NCI-H2171 (cell line): ENCODE measurements at regions not wholly inside any gene's neighbourhood (a gene's known extent, or its start where the extent isn't known, plus 50 kb on each side); places are given as distances from the start of the nearest gene placed in this dataset.

Experiments
- DNase-seq: peaks from one replicate; lab custom pipeline; 2025; lab: John Stamatoyannopoulos, UW

DNA sequence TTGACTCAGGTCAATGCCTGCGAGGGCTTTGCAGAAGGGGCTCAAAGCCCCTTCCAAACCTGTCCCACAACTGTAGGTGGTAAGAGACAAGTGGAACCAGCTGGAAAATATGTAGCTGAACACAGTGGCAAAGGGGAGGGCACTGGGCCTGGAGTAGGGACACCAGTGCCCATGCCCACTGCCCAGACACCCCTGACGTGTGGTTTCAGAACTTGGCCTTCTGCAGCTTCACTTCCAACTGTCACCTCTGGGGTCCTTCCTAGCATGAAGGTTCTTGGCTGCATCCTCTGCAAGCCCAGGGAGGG lies 233.1 kb upstream of the IRX1 start:
- DNase-seq, result no peak

DNA sequence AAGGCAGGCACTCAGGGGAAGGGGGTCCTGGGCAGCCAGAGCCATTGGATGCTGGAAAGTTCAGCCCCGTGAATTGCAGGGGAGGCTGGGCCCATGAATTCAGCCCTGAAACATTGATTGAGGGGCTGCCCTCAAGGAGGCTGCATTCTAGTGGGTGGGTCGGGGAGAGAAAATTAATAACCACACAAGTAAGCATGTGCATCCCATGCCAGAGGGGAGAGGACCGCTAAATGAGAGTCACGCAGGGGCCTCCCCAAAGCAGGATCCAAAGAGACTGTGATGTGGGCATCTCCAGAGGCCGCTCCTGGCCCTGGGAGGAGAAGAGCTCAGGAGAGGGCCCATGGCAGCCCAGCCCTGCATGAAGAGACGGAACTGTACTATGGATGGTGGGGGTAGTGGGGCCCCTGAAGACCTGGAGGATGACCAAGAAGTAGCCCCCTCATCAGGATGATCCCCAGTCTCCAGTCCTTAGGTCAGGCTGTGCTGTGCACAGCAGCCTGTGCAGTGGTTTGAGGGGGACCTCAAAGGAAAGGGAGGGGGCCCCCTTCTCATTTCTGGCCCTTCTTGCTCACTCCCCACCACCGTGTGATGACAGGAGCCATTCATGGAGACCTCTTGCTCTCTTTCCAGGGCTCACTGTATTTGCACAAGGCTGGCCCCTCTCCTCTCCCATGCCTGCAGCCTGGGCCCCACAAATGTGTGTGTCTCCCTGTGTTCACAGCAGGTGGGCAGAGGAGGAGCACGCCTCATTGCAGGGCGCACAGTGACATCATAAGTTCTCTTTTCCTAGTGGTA lies 233.6 kb upstream of the IRX1 start:
- no peak for DNase-seq

DNA sequence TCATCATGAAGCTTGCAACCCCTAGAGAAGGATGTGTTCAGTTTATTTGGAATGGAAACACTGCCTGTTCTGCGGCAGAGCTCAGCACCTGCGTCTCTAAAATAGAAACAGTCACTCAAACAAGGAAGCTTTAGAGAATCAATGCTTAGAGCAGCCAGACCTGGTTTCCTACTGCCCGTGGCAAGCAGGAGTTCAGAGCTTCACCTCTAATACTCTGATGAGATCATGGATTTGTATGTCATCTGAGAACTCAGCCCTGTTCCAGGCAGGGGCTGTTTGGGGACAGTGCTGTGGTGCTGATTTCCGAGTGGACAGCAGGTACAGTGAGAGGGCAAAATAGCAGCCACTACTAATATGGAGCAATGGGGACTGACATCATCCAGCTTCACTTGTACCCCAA lies 236.0 kb upstream of the IRX1 start:
- DNase-seq, result no peak

DNA sequence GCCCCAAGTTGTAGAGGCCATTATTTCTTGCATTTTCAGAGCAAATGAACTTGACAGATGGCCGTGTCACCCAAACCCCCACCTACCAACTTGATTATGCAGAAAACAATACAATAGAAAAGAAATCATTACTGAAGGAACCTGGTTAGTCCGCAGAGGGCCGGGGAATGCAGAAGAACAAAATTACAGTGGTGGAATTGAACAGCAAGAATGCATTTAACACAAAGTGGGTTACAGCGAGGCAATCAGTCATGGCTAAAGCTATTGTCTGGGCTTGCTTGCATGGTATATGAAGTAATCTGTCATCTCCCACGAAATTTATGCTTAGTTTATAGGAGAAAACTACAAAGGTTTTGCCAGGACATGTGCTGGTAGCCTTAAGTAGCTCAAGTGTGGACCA lies 238.3 kb upstream of the IRX1 start:
- DNase-seq, result no peak

DNA sequence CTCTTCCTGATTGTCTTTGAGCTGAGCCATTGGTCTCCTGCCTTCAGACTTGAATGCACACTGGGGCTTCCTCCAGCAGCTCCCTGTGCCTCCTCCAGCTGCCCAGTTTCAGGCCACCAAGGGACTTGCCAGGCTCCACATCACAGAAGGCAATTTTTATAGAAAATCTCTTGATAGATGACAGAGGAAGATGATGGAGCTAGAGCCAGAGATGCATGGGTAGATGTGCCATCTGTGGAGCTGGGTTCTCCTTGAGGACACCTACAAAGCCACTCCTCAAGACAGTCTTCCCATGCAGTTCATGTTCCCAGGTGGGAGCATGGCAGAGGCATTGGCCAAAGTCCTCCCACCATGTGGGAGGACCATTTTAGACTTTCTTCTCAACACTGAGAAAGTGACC lies 239.6 kb upstream of the IRX1 start:
- no peak for DNase-seq

DNA sequence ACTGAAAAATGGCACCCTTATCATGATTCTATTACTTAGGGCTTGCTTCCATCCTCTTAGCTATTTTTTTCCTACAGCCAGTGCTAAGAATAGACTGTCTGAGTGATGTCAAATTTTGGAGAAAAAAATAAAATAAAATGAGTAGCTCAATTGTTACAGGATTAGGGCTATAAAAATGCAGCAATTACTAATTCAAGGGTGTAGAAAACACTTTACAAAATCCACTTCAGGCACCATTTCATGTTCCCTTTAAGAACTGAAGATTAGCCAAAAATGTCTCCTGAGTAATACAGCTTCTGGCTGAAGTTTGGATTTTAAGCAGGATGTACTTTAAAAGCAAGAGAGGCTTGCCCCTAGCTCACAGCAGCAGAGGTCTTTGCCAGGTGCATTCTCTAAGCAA lies 240.5 kb upstream of the IRX1 start:
- DNase-seq, result no peak

DNA sequence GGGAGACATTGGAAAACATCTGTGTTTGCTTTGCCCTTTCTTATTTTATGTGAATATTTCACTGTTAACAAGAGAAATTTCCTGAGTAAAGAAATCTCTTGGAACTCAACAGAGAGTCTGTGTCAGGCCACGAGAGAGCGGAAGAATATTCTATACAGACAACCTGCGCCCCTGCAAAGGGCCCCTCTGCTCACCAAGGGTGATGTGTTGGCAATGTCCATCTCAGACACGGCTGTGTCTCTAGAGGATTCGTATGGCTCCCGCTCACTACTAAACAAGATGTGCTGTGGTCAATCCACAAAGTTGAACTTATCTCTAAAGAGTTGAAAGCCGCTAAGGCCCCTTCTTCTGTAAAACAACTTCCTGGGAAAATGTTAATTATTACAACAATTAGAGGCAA lies 241.0 kb upstream of the IRX1 start:
- DNase-seq, result no peak

DNA sequence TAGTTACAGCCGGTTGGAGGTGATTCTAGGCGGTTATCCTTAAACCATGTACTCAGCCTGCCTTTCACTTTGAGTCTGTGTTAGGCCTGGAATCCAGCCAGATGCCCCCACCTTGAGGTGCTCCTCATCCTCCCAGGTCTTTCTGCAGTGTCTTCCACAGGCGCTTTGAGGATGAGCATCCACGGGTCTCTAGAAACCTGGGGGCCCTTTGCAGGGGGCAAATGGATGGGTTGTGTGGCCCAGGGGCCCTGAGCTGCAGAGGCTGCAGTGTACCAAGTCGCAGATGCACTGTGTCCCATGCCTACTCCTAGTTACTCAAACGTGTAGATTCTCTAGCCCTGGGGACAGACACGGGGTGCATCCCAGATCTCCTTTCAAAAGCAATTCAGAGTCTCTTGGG lies 242.1 kb upstream of the IRX1 start:
- DNase-seq, result no peak

DNA sequence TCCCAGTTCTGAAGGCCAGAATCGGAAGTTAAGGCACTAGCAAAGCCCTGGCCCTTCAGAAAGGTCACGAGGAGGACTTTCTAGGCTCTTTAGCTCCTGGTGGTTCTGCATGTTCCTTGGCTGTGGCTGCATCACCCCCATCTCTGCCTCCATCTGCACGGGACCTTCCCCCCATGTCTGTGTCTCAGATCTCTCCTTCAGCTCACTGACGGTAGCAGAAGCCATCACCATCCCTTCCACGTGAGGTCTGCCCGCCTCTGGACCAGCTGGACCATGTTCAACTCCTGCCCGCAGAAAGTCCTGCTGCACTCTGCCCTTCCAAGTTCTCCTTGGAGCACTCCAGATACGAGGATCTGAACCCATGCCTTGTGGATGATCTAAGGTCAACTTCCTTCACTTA lies 242.9 kb upstream of the IRX1 start:
- DNase-seq, result no peak

DNA sequence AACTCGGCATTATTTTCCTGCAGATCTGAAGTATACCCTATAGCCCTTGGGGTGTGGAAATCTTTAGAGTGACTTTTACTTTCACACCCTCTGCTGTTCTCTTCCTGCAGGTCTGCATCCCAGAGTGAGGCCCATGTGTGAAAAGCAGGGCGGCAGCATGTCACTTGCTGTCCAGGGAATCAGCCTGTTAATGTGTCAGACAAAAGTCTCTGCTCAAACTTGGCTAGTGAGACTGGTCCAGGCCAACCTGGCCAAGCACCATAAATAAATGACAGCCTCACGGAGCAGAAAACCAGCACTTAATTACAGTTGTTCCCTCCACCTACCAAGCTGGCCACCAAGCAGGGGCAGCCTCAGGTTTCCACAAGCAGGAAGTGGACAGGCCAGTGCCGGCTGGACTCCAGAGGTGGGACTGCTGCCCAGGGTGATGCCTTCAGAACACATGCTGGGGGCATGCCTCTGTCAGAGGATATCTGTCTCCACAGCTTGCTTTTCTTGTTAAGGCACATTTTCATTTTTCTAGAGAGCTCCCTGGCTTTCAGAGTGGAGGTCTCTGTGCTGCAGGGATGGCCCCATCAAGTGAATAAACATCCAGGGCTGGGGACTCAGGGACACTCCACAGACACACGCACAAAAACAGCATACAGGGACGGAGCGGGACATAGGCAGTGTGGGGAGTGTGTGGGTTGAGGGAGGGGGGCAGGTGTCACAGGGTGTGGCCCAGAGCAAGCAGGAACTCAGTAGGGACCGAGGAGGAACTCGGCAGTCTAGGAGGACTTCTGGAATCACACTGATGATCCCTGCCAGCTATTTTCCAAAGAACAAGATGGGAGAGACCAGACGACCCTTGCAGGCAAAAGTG lies 243.8 kb upstream of the IRX1 start:
- no peak for DNase-seq

DNA sequence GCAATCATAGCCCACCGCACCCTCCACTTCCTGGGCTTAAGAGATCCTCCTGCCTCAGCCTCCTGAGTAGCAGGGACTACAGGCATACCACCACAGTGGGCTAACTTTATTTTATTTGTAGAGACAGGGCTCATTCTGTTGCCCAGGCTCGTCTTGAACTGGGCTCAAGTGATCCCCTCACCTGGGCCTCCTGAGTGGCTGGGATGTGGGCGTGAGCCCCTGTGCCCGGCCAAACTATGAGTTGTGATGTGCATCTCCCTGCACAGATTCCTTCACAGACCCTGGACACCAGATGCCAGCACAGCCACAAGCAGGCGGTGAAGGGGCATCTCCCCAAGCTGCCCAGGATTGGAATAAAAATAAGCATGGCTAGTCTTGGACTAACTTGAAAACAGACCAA lies 244.9 kb upstream of the IRX1 start:
- DNase-seq, result no peak

DNA sequence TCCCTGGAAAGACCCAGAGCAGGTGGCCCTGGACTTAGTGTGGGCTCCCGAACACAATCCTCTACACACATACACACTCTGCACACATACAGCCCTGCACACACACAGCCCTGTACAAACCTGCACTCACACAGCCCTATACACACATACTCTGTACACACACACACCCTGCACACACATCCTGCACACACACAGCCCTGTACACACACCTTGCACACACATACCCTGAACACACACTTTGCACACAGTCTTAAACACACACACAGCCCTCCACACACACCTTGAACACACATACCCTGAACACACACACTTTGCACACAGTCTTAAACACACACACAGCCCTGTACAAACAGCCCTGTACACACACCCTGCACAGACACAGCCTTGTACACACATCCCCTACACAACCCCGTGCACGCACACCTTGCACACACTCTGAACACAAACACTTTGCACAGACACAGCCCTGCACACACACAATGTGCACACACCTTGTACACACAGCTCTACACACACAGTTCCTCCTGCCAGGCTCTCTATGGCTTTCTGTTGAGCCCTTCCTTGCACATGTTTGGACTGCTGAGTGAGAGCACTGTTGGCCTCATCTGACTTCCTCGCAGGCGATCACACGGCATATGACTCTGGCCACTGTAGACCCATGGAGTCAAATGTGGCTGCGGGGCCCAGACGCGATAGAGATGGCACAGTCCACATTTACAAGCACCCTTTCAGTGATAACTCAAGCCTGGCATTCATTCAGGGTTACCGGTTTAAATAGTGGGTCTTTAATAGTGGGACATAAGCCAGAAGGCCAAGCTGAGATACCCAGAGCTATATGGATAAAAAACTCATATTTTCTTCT lies 245.7 kb upstream of the IRX1 start:
- DNase-seq, result no peak

DNA sequence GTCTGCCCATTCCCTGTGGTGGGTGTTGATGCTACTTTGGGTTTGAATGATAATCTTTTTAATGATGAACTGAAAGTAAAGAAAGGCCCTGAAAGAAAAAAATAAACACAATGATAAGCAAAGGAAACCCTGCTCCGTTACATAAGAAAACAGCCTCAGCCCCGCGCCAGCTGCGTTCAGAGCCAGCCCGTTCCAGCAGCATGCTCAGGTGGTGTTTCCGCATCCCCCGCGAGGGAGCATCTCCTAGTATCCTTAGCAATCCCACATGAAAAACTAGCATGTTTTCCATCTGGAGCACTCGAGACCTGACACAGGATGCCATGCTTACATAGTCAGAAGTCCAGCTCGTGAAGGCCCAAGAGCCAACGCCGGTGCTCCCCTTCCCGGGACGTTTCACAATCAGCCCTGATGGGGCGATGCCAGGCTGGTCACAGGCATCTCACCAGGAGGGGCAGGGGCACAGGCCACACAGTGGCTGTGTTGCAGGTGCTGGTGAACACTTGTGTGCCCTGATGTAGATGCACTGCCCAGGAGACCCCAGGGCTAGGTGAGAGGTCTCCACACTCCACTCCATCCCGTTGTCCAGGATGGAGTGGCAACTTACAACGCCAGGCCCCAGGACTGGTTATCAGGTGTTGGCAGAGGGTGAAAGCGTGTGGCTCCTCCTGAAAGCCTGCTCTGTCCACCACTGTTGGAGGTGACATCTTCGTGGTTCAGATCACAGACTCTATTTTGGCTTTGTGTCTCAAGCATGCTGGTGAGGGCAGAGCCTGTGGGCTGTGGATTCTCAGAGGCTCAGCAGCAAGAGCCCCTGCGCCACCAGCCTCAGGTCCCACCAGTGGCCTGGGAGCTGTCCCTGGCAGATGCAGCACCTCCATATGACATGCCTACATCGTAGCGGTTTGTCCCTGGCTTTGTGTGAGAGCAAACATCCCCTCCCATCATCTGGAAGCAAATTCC lies 246.8 kb upstream of the IRX1 start:
- no peak for DNase-seq

DNA sequence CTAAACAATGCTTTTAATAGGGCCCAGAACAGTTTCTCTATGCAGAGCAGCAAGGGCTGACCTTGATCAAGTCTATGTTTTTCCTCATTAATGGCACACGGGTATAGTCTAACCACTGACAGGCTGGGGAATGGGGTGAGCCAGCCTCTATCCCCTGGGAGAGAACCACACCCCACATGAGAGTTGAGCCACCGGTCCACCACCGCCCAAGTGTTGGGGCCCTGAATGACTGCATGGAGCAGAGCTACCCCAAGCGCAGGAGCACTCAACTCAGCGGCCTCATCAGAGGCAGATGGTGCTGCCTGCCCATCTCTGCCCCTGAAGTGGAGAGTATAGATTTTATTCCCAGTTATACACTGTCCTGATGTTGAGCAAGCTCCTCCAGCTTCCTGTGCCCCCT lies 247.9 kb upstream of the IRX1 start:
- DNase-seq, result no peak

DNA sequence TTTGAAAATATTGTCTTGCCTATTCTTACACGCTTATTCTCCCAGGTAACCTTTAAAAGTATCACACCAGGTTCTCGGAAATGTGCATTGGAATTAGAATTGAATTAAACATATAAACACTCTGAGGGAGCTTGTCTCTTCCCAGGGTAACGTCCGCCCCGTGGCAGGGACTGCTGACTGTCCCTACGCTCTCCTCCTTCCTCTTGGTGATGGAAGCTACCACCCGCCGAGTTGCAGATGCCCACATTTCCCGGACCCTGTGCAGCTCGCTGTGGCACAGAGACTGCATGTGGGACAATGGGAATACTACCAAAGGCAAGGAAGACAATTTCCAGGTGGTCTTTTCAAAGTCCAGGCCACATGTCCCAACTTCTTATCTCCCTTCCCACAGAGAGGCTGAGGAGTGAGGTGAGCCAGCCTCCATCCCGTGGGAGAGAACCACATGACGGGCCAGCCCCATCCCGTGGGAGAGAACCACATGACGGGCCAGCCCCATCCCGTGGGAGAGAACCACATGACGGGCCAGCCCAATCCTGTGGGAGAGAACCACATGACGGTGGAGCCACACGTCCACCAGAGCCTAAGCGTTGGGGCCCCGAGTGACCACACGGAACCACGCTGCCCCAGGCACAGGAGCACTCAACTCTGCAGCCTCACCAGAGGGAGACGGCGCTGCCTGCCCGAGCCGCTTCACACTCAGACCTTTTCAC lies 249.4 kb upstream of the IRX1 start:
- no peak for DNase-seq

DNA sequence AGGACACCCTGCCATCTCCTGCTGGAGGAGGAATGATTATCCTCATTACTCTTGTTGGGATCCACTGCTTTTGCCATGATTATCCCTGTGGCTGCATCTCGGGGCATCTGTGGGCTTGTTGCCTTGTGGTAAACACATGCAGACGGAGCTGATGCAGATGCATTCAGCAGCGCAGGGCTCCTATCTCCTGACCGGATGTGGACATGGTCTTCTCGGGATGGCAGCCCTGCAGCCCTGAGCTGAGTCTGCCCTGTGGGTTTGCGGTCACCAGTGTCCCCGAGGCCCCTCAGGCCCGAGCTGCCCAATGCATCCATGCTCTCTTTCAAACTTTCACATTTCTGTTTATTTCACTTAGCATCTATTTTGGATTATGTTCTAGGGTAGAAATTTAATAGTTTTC lies 250.4 kb upstream of the IRX1 start:
- DNase-seq, result no peak

DNA sequence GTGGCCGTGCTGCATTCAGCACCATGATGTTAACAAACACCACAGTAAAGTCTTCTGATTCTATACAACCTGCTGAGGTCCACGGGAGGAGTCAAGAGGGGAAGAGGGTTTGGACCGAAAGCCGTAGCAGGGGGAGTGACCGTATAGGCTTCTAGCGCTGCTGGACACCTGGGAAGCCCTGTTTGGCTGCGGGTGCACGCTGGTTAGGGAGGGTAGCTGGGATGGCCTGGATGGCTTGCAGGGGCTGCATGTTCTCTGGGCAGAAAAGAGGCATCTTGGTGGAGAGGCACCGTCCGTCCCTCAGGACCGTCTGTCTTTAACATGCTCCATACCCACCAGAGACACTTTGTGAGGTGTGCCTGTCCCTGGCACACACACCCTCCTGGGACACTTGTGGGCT lies 251.0 kb upstream of the IRX1 start:
- DNase-seq, result no peak

DNA sequence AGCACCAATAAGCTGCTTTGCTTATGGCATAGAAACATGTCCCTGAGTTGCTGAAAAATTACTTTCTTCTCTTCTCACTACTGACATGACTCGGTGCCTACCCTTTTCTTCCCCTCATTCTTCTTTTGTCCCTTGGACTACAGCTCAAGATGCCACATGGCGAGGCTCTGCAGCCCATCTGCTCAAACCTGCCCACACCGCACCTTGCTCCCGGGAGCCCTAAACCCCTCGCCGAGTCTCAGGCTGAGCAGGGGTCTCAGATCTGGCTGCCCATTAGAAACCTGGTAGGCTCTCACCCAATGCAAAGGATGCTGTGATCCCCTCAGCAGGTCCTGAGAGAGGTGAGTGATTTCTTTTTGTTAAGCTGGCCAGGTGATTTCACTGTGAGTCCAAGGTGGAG lies 251.7 kb upstream of the IRX1 start:
- no peak for DNase-seq

DNA sequence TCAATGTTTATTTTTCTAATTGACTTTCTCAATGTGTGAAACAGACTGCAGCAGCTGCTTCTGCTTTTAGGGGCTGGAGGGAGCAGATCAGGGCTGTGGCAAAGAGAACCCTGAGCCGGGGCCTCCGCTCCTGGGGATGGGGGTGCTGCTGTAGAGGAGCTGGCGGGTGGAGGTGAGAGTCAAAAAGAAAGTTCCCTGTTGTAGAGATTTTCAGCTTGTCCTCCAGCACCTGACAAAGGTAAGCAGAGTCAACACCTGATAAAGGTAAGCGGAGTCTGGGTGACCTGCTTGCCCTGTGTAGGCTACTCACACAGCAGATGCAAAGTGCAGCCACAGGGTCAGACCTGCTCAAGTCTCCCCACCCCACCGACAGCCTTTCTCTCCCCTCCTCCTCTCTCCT lies 252.4 kb upstream of the IRX1 start:
- no peak for DNase-seq

DNA sequence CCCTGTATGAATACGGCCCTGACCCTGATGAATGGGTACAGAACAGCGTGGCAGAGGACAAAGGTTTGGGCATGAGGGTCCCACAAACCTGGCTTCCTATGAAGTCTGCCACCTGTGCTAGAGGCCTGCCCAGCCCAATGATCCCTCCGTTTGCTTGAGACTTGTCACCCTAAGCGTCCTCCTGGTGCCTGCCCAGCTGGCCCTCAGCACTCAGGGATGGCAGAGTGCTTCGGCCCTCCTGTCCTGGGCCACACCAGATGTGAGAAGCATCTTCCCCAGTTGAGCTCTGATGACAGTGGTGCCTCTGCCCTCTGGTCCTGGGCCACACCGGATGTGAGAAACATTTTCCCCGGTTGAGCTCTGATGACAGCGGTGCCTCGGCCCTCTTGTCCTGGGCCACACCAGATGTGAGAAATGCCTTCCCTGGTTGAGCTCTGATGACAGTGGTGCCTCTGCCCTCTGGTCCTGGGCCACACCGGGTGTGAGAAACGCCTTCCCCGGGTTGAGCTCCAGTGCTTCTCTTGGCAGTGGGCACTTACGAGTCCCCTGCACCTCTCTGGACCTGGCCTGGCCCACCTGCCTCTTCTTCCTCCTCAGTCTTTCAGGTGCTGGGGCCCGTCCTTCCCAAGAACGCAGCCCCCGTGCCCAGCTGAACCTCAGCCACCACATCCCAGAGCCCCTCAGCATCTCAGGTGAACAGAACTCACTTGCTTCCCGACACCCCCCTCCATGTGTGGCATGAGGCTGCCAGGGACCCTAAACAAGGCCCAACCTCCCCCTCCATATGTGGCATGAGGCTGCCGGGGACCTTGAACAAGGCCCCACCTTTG lies 253.1 kb upstream of the IRX1 start:
- no peak for DNase-seq
